ENCODE measurements at regions not wholly inside any gene's neighbourhood (a gene's known extent, or its start where the extent isn't known, plus 50 kb on each side); places are given as distances from the start of the nearest gene placed in this dataset.

DNA sequence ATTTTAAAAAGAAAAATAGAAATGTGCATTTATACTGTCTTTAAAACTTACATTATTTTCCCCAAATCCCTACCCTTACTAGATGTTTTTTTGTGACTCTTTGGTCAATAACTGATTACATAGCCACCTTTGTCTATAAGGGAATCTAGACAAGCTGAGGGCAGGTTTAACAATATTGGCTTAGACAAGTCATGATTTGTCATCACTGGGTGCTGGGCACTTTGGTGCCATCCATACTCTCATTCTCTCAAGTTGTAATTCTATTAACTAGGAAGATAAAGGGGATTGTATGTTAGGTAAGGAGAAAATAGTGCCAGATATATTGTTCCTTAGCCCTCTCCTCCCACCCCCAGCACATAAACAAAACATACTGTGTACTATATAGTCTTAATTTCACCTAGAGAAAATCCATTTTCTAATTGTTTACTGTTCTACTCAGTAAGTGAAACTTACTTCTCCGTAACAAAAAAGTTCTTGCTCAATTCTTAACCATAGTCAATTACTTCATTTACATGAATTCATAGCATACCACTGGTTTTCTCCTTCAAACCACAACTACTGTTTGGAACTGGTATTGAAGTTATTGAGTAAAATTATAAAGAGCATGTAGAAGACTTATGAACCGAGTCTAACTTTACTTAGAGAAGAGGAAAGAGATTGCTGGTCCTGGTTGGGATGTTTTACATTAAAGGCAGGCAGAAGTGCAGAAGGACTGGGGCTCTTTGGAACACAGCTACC is 877.1 kb downstream of the PDCD6IP start:
- H3K4me2 ChIP-seq: no peak overlapping the region
- H3K9me3 Mint-ChIP-seq: peaks cover 24% of the 10 kb centered on the region

More for the DNA sequence above, 877.1 kb downstream of the PDCD6IP start:
- Histone ChIP-seq H4K20me1 (replicated peaks; ENCODE audit: insufficient read depth) (no peaks in the 10 kb centered on the region), H3K27me3 (ENCODE audit: insufficient read depth) (no peaks in the 10 kb centered on the region), H3K4me1 (ENCODE audit: insufficient read depth) (no peaks in the 10 kb centered on the region; the same call in 1 of the 2 replicates), H3F3A (replicated peaks; ENCODE audit: low read depth) (no peaks in the 10 kb centered on the region), H3K9me2 (ENCODE audit: insufficient read depth) (0 out of 2 replicates have a peak, but pooled peaks cover 3% of the 10 kb centered on the region), H3K4me3 (no peak overlapping the region), H2AFZ (no peak overlapping the region; the same call in 1 of the 2 replicates), H3K36me3 (ENCODE audit: insufficient read depth) (no peaks in the 10 kb centered on the region; the same call in 1 of the 2 replicates), H3K27ac (ENCODE audit: low read depth) (no peak overlapping the region), H3K79me2 (replicated peaks; ENCODE audit: insufficient read depth) (no peaks in the 10 kb centered on the region)
- TF ChIP-seq, protein P1, sequence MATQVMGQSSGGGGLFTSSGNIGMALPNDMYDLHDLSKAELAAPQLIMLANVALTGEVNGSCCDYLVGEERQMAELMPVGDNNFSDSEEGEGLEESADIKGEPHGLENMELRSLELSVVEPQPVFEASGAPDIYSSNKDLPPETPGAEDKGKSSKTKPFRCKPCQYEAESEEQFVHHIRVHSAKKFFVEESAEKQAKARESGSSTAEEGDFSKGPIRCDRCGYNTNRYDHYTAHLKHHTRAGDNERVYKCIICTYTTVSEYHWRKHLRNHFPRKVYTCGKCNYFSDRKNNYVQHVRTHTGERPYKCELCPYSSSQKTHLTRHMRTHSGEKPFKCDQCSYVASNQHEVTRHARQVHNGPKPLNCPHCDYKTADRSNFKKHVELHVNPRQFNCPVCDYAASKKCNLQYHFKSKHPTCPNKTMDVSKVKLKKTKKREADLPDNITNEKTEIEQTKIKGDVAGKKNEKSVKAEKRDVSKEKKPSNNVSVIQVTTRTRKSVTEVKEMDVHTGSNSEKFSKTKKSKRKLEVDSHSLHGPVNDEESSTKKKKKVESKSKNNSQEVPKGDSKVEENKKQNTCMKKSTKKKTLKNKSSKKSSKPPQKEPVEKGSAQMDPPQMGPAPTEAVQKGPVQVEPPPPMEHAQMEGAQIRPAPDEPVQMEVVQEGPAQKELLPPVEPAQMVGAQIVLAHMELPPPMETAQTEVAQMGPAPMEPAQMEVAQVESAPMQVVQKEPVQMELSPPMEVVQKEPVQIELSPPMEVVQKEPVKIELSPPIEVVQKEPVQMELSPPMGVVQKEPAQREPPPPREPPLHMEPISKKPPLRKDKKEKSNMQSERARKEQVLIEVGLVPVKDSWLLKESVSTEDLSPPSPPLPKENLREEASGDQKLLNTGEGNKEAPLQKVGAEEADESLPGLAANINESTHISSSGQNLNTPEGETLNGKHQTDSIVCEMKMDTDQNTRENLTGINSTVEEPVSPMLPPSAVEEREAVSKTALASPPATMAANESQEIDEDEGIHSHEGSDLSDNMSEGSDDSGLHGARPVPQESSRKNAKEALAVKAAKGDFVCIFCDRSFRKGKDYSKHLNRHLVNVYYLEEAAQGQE (IDR thresholded peaks at IDR 0.05; ENCODE audit: unreplicated experiment): no peak
- no peak for TF ChIP-seq STAT1 (IDR thresholded peaks at IDR 0.05; ENCODE audit: unreplicated experiment)
- TF ChIP-seq ZNF331 (CRISPR knock-in tag; IDR thresholded peaks at IDR 0.05; ENCODE audit: low read depth): no peak
- no peak for TF ChIP-seq JUNB (IDR thresholded peaks at IDR 0.05; ENCODE audit: unreplicated experiment)
- TF ChIP-seq, protein P2, sequence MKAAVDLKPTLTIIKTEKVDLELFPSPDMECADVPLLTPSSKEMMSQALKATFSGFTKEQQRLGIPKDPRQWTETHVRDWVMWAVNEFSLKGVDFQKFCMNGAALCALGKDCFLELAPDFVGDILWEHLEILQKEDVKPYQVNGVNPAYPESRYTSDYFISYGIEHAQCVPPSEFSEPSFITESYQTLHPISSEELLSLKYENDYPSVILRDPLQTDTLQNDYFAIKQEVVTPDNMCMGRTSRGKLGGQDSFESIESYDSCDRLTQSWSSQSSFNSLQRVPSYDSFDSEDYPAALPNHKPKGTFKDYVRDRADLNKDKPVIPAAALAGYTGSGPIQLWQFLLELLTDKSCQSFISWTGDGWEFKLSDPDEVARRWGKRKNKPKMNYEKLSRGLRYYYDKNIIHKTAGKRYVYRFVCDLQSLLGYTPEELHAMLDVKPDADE (IDR thresholded peaks at IDR 0.05): no peak
- TF ChIP-seq, protein P3, sequence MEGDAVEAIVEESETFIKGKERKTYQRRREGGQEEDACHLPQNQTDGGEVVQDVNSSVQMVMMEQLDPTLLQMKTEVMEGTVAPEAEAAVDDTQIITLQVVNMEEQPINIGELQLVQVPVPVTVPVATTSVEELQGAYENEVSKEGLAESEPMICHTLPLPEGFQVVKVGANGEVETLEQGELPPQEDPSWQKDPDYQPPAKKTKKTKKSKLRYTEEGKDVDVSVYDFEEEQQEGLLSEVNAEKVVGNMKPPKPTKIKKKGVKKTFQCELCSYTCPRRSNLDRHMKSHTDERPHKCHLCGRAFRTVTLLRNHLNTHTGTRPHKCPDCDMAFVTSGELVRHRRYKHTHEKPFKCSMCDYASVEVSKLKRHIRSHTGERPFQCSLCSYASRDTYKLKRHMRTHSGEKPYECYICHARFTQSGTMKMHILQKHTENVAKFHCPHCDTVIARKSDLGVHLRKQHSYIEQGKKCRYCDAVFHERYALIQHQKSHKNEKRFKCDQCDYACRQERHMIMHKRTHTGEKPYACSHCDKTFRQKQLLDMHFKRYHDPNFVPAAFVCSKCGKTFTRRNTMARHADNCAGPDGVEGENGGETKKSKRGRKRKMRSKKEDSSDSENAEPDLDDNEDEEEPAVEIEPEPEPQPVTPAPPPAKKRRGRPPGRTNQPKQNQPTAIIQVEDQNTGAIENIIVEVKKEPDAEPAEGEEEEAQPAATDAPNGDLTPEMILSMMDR (conservative IDR thresholded peaks at IDR 0.05; ENCODE audit: low read depth in 2 of 2): no peak
- TF ChIP-seq EZH2phosphoT487 (IDR thresholded peaks at IDR 0.05; ENCODE audit: unreplicated experiment): no peak
- no peak for TF ChIP-seq CREB1 (CRISPR knock-in tag; IDR thresholded peaks at IDR 0.05; ENCODE audit: low read depth)
- no peak for TF ChIP-seq EZH2 (IDR thresholded peaks at IDR 0.05; ENCODE audit: low read depth, unreplicated experiment)
- TF ChIP-seq NANOG (IDR thresholded peaks at IDR 0.05; ENCODE audit: borderline replicate concordance): no peak
- TF ChIP-seq ZNF114 (CRISPR knock-in tag; IDR thresholded peaks at IDR 0.05): no peak
- no peak for TF ChIP-seq POLR2AphosphoS5 (IDR thresholded peaks at IDR 0.05; ENCODE audit: low read depth)
- TF ChIP-seq, protein P4, sequence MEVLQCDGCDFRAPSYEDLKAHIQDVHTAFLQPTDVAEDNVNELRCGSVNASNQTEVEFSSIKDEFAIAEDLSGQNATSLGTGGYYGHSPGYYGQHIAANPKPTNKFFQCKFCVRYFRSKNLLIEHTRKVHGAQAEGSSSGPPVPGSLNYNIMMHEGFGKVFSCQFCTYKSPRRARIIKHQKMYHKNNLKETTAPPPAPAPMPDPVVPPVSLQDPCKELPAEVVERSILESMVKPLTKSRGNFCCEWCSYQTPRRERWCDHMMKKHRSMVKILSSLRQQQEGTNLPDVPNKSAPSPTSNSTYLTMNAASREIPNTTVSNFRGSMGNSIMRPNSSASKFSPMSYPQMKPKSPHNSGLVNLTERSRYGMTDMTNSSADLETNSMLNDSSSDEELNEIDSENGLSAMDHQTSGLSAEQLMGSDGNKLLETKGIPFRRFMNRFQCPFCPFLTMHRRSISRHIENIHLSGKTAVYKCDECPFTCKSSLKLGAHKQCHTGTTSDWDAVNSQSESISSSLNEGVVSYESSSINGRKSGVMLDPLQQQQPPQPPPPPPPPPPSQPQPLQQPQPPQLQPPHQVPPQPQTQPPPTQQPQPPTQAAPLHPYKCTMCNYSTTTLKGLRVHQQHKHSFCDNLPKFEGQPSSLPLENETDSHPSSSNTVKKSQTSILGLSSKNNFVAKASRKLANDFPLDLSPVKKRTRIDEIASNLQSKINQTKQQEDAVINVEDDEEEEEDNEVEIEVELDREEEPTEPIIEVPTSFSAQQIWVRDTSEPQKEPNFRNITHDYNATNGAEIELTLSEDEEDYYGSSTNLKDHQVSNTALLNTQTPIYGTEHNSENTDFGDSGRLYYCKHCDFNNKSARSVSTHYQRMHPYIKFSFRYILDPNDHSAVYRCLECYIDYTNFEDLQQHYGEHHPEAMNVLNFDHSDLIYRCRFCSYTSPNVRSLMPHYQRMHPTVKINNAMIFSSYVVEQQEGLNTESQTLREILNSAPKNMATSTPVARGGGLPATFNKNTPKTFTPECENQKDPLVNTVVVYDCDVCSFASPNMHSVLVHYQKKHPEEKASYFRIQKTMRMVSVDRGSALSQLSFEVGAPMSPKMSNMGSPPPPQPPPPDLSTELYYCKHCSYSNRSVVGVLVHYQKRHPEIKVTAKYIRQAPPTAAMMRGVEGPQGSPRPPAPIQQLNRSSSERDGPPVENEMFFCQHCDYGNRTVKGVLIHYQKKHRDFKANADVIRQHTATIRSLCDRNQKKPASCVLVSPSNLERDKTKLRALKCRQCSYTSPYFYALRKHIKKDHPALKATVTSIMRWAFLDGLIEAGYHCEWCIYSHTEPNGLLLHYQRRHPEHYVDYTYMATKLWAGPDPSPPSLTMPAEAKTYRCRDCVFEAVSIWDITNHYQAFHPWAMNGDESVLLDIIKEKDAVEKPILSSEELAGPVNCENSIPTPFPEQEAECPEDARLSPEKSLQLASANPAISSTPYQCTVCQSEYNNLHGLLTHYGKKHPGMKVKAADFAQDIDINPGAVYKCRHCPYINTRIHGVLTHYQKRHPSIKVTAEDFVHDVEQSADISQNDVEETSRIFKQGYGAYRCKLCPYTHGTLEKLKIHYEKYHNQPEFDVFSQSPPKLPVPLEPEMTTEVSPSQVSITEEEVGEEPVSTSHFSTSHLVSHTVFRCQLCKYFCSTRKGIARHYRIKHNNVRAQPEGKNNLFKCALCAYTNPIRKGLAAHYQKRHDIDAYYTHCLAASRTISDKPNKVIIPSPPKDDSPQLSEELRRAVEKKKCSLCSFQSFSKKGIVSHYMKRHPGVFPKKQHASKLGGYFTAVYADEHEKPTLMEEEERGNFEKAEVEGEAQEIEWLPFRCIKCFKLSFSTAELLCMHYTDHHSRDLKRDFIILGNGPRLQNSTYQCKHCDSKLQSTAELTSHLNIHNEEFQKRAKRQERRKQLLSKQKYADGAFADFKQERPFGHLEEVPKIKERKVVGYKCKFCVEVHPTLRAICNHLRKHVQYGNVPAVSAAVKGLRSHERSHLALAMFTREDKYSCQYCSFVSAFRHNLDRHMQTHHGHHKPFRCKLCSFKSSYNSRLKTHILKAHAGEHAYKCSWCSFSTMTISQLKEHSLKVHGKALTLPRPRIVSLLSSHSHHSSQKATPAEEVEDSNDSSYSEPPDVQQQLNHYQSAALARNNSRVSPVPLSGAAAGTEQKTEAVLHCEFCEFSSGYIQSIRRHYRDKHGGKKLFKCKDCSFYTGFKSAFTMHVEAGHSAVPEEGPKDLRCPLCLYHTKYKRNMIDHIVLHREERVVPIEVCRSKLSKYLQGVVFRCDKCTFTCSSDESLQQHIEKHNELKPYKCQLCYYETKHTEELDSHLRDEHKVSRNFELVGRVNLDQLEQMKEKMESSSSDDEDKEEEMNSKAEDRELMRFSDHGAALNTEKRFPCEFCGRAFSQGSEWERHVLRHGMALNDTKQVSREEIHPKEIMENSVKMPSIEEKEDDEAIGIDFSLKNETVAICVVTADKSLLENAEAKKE (CRISPR knock-in tag; IDR thresholded peaks at IDR 0.05): no peak
- ATAC-seq: no peak
- no peak for DNase-seq (ENCODE audit: low spot score)
- no peaks in the 10 kb centered on the region for H3K4me1 Mint-ChIP-seq
- H3K4me3 Mint-ChIP-seq: no peak overlapping the region
- peaks cover 2% of the 10 kb centered on the region for H3K27me3 Mint-ChIP-seq (ENCODE audit: insufficient read depth, low read depth, poor library complexity)
- H3K36me3 Mint-ChIP-seq (ENCODE audit: low read depth): peaks cover 17% of the 10 kb centered on the region
- H3K27ac Mint-ChIP-seq: no peak overlapping the region

All from GM23338 (cell line).